HCT116 (cell line): ENCODE measurements at regions not wholly inside any gene's neighbourhood (a gene's known extent, or its start where the extent isn't known, plus 50 kb on each side); places are given as distances from the start of the nearest gene placed in this dataset.

ENCODE experiments used
- ATAC-seq: fragments of 200-7000 bp; cut with Tn5 transposase; 2 replicates; pipeline ENCODE4 v1.9.1; 2020; ENCODE audit warnings: mild to moderate bottlenecking, moderate library complexity
- BruUV-seq: library from RNA; stranded (reverse); fragments of 400-500 nt; replicated peaks from 2 replicates; lab custom pipeline; 2021; lab: Mats Ljungman, UMichigan
- CTCF ChIA-PET: fragments of 300-600 bp; sonication (Branson Sonifier 250); formaldehyde crosslinking; loops from one replicate; lab custom pipeline; 2021; ENCODE audit warnings: antibody characterized with exemption; lab: Charles Lee
- POLR2A ChIA-PET: fragments of 300-600, 350-600 bp; sonication (Branson Sonifier 250); formaldehyde crosslinking; loops from one replicate; lab custom pipeline; 2021; ENCODE audit warnings: antibody characterized with exemption; lab: Charles Lee
- RAD21 ChIA-PET, 2 experiments: fragments of 300-600 bp; sonication (Branson Sonifier 250); formaldehyde crosslinking; loops; one replicate each; lab custom pipeline; 2023; ENCODE audit warnings: low total read pairs in 2 of 2; ENCODE audit not compliant: uncharacterized antibody in 2 of 2, unreplicated experiment in 2 of 2, low non-redundant PET in 1 of 2; lab: Charles Lee
- DNase-seq: peaks from one replicate; pipeline ENCODE4 v3.0.0-alpha.2; 2010; ENCODE audit warnings: low read depth, low spot score
- H2AFZ ChIP-seq: fragments of 200-600 bp; shearing (Covaris generic), sonication (generic); 2 replicates; pipeline ENCODE4 v1.6.1; 2017; ENCODE audit warnings: low read depth, mixed run types, mixed read lengths, antibody characterized with exemption, low read length; ENCODE audit not compliant: poor library complexity, severe bottlenecking
- H3K27ac ChIP-seq: 2 replicates; pipeline ENCODE4 v1.5.1; 2012; ENCODE audit warnings: low read depth, low read length
- H3K27me3 ChIP-seq: fragments of 200-600 bp; sonication (generic); 2 replicates; pipeline ENCODE4 v1.6.1; 2016; ENCODE audit warnings: mixed run types, low read length, mixed read lengths; ENCODE audit not compliant: insufficient read depth
- H3K36me3 ChIP-seq, 2 experiments: fragments of 200-500 bp in 1 of 2; fragments of 200-600 bp in 1 of 2; sonication (Bioruptor generic) in 1 of 2; sonication (generic) in 1 of 2; 2 replicates each; pipeline versions ENCODE4 v1.5.1 to v1.6.1; 2014 to 2016; ENCODE audit warnings: low read length in 2 of 2, inconsistent platforms in 1 of 2, mixed read lengths in 1 of 2, mixed run types in 1 of 2; ENCODE audit not compliant: insufficient read depth in 2 of 2, control insufficient read depth in 1 of 2
- H3K4me1 ChIP-seq, 2 experiments: fragments of 200-600 bp in 1 of 2; sonication (generic) in 1 of 2; 2 replicates each; pipeline versions ENCODE4 v1.5.1 to v1.6.1; 2012 to 2017; ENCODE audit warnings: low read length in 2 of 2, inconsistent platforms in 1 of 2, mild to moderate bottlenecking in 1 of 2, mixed read lengths in 1 of 2, mixed run types in 1 of 2, moderate library complexity in 1 of 2; ENCODE audit not compliant: insufficient read depth in 2 of 2, control insufficient read depth in 1 of 2
- H3K4me2 ChIP-seq: fragments of 200-600 bp; sonication (generic); 2 replicates; pipeline ENCODE4 v1.6.1; 2017; ENCODE audit warnings: mixed run types, low read length, mixed read lengths
- H3K4me3 ChIP-seq, 2 experiments: fragments of 200-600 bp in 1 of 2; sonication (generic) in 1 of 2; replicated peaks in 1 of 2; 2 replicates each; pipeline ENCODE4 v1.5.1; 2011 to 2016; ENCODE audit warnings: low read length in 2 of 2, control low read depth in 1 of 2, low read depth in 1 of 2, mild to moderate bottlenecking in 1 of 2, mixed read lengths in 1 of 2, mixed run types in 1 of 2
- H3K79me2 ChIP-seq: fragments of 200-600 bp; sonication (generic); 2 replicates; pipeline ENCODE4 v1.6.1; 2017; ENCODE audit warnings: mild to moderate bottlenecking, mixed run types, low read length, moderate library complexity, mixed read lengths; ENCODE audit not compliant: insufficient read depth
- H3K9ac ChIP-seq: fragments of 200-600 bp; sonication (generic); 2 replicates; pipeline ENCODE4 v1.6.1; 2016; ENCODE audit warnings: low read length, mixed read lengths
- H3K9me2 ChIP-seq: fragments of 200-600 bp; sonication (generic), shearing (Covaris generic); 2 replicates; pipeline ENCODE4 v1.6.1; 2017; ENCODE audit warnings: mixed run types, mild to moderate bottlenecking, moderate library complexity; ENCODE audit not compliant: insufficient read depth
- H3K9me3 ChIP-seq, 2 experiments: fragments of 200-500 bp in 1 of 2; fragments of 200-600 bp in 1 of 2; sonication (Bioruptor generic) in 1 of 2; sonication (generic) in 1 of 2; 2 replicates each; pipeline ENCODE4 v1.6.1; 2014 to 2017; ENCODE audit warnings: low read length in 2 of 2, mixed read lengths in 2 of 2, inconsistent platforms in 1 of 2, low read depth in 1 of 2, mild to moderate bottlenecking in 1 of 2, mixed run types in 1 of 2, moderate library complexity in 1 of 2; ENCODE audit not compliant: control insufficient read depth in 1 of 2, insufficient read depth in 1 of 2
- H4K20me1 ChIP-seq: fragments of 200-600 bp; sonication (generic), shearing (Covaris generic); 2 replicates; pipeline ENCODE4 v1.6.1; 2017; ENCODE audit warnings: mixed run types, mild to moderate bottlenecking, moderate library complexity; ENCODE audit not compliant: insufficient read depth
- CEBPB ChIP-seq: IDR thresholded peaks from 2 replicates; pipeline ENCODE4 v1.6.1; 2012; ENCODE audit warnings: low read depth
- ELF1 ChIP-seq: IDR thresholded peaks from 2 replicates; pipeline ENCODE4 v1.6.1; 2012; ENCODE audit warnings: low read depth, borderline replicate concordance
- EZH2 ChIP-seq: fragments of 200-600 bp; sonication (generic); IDR thresholded peaks from 2 replicates; pipeline ENCODE4 v1.6.1; 2017; ENCODE audit warnings: antibody characterized with exemption, mixed run types
- JUND ChIP-seq: IDR thresholded peaks from 2 replicates; pipeline ENCODE4 v1.6.1; 2012
- RAD21 ChIP-seq: IDR thresholded peaks from 2 replicates; pipeline ENCODE4 v1.6.1; 2012; ENCODE audit warnings: low read depth, mild to moderate bottlenecking
- SRF ChIP-seq: IDR thresholded peaks from 2 replicates; pipeline ENCODE4 v1.6.1; 2012; ENCODE audit warnings: low read depth
- TCF7L2 ChIP-seq: IDR thresholded peaks from 2 replicates; pipeline ENCODE4 v1.7.0; 2011; ENCODE audit warnings: borderline replicate concordance, inconsistent platforms; ENCODE audit not compliant: insufficient read depth, insufficient read length; ENCODE audit errors: extremely low read depth
- YY1 ChIP-seq: IDR thresholded peaks from 2 replicates; pipeline ENCODE4 v1.6.1; 2011; ENCODE audit warnings: low read length, low read depth, moderate library complexity, mild to moderate bottlenecking; ENCODE audit not compliant: insufficient replicate concordance; ENCODE audit errors: extremely low read depth
- ZFX ChIP-seq: fragments of 450-650 bp; IDR thresholded peaks from 2 replicates; pipeline ENCODE4 v1.6.1; 2017
- ZNF274 ChIP-seq: fragments of 200-500 bp; sonication (Bioruptor generic); IDR thresholded peaks from 2 replicates; pipeline ENCODE4 v1.6.1; 2014; ENCODE audit warnings: mild to moderate bottlenecking, low read depth, low read length, inconsistent platforms
- intact Hi-C: fragments of 100-400 bp; cut with micrococcal nuclease; formaldehyde crosslinking; loops from 2 replicates; pipeline ENCODE4 v1.10.0; 2022
- TF ChIP-seq, protein P1 (sequence below): IDR thresholded peaks from 2 replicates; pipeline ENCODE4 v1.6.1; 2011; ENCODE audit warnings: mild to moderate bottlenecking, low read length, moderate library complexity; ENCODE audit not compliant: insufficient replicate concordance; ENCODE audit errors: extremely low read depth
- TF ChIP-seq, protein P2 (sequence below): IDR thresholded peaks from 2 replicates; pipeline ENCODE4 v1.6.1; 2012
- TF ChIP-seq, protein P3 (sequence below): IDR thresholded peaks from 2 replicates; pipeline ENCODE4 v1.6.1; 2012
- TF ChIP-seq, protein P4 (sequence below), 3 experiments: fragments of 200-600 bp in 1 of 3; sonication (generic) in 1 of 3; IDR thresholded peaks in 2 of 3; conservative IDR thresholded peaks in 1 of 3; 2 replicates each; pipeline ENCODE4 v1.5.1; 2012 to 2017; ENCODE audit warnings: low read depth in 2 of 3, low read length in 2 of 3, antibody characterized with exemption in 1 of 3, borderline replicate concordance in 1 of 3, control low read depth in 1 of 3, mild to moderate bottlenecking in 1 of 3, mixed read lengths in 1 of 3, mixed run types in 1 of 3, moderate library complexity in 1 of 3; ENCODE audit not compliant: insufficient read depth in 1 of 3

DNA sequence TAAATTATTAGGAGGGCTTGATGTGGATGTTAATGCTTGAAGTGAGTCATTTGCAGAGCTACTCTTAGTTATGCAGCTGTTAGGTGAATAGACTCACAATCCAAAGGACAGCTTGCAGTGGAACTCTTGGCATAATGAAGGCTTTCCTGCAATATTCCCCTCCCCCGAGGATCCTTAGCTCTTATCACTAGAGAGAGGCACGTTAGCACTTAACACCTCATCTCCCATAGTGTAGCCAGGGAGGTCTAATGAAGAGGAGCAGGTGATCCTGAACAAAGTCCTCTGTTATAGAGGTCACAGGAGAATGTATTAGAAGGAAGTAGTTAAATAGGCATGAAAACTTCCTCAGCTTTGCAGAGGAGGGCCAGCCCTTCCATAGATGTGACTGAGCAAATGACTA lies 919.2 kb upstream of the FAT3 start:
- Histone ChIP-seq H3K4me1 (no peaks in the 10 kb centered on the region), H3K4me2 (no peak overlapping the region), H4K20me1 (no peaks in the 10 kb centered on the region), H3K4me3 (no peak overlapping the region), H3K36me3 (no peaks in the 10 kb centered on the region), H3K9ac (no peak overlapping the region), H3K9me2 (no peaks in the 10 kb centered on the region), H2AFZ (no peak overlapping the region), H3K27me3 (no peaks in the 10 kb centered on the region), H3K27ac (no peak overlapping the region), H3K79me2 (no peaks in the 10 kb centered on the region), H3K9me3 (peaks cover 0 to 28% of the 10 kb centered on the region in 2 experiments; a peak in 2 of 4 replicates)
- RAD21 ChIA-PET: no interaction called here
- POLR2A ChIA-PET: no interaction called here
- TF ChIP-seq, protein P1, sequence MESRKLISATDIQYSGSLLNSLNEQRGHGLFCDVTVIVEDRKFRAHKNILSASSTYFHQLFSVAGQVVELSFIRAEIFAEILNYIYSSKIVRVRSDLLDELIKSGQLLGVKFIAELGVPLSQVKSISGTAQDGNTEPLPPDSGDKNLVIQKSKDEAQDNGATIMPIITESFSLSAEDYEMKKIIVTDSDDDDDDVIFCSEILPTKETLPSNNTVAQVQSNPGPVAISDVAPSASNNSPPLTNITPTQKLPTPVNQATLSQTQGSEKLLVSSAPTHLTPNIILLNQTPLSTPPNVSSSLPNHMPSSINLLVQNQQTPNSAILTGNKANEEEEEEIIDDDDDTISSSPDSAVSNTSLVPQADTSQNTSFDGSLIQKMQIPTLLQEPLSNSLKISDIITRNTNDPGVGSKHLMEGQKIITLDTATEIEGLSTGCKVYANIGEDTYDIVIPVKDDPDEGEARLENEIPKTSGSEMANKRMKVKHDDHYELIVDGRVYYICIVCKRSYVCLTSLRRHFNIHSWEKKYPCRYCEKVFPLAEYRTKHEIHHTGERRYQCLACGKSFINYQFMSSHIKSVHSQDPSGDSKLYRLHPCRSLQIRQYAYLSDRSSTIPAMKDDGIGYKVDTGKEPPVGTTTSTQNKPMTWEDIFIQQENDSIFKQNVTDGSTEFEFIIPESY: no peak
- TF ChIP-seq, protein P2, sequence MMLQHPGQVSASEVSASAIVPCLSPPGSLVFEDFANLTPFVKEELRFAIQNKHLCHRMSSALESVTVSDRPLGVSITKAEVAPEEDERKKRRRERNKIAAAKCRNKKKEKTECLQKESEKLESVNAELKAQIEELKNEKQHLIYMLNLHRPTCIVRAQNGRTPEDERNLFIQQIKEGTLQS: no peak
- no peak for TF ChIP-seq TCF7L2
- no peak for TF ChIP-seq ZNF274
- TF ChIP-seq EZH2: no peak
- CTCF ChIA-PET: no interaction called here
- DNase-seq: no peak
- no TSS peak for BruUV-seq
- ATAC-seq: no peak
- intact Hi-C loops: no loop called here

DNA sequence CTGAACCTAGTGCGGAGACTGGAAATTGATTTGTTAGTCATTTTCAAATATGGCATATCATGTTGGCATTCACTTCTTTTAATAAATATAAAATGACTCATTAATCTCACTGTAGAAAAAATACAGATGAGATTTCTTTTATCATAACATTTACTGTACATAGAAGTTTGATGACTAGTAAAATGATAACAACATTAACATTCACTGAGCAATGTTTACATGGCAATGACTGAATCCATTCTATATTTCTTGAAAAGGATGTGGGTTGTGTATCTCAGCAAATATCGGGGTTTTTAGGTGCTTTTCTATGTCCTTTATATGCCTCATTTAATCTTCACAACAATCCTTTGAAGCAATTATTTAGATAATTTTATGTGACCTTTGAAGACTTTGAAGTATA lies 920.9 kb upstream of the FAT3 start:
- intact Hi-C loops: no loop called here
- H3K27me3 ChIP-seq: no peaks in the 10 kb centered on the region
- H3K9me3 ChIP-seq: peaks cover 3 to 22% of the 10 kb centered on the region in 2 experiments; a peak in 2 of 4 replicates
- no peak overlapping the region for H2AFZ ChIP-seq
- RAD21 ChIA-PET: no interaction called here
- no peak overlapping the region for H3K27ac ChIP-seq
- no peaks in the 10 kb centered on the region for H4K20me1 ChIP-seq
- H3K36me3 ChIP-seq: no peaks in the 10 kb centered on the region
- H3K79me2 ChIP-seq: no peaks in the 10 kb centered on the region
- BruUV-seq: no TSS peak
- no peak for ATAC-seq
- no peak for DNase-seq
- no peak overlapping the region for H3K9ac ChIP-seq
- CTCF ChIA-PET: no interaction called here
- H3K9me2 ChIP-seq: no peaks in the 10 kb centered on the region
- H3K4me3 ChIP-seq: no peak overlapping the region
- no peak overlapping the region for H3K4me2 ChIP-seq
- no peaks in the 10 kb centered on the region for H3K4me1 ChIP-seq
- POLR2A ChIA-PET: no interaction called here
- no peak for TF ChIP-seq YY1
- TF ChIP-seq ZFX: no peak
- TF ChIP-seq, protein P1: no peak
- TF ChIP-seq, protein P3, sequence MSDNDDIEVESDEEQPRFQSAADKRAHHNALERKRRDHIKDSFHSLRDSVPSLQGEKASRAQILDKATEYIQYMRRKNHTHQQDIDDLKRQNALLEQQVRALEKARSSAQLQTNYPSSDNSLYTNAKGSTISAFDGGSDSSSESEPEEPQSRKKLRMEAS: no peak
- no peak for TF ChIP-seq EZH2
- TF ChIP-seq SRF: no peak
- TF ChIP-seq ELF1: no peak
- no peak for TF ChIP-seq JUND
- no peak for TF ChIP-seq CEBPB
- no peak for TF ChIP-seq RAD21
- TF ChIP-seq, protein P4, sequence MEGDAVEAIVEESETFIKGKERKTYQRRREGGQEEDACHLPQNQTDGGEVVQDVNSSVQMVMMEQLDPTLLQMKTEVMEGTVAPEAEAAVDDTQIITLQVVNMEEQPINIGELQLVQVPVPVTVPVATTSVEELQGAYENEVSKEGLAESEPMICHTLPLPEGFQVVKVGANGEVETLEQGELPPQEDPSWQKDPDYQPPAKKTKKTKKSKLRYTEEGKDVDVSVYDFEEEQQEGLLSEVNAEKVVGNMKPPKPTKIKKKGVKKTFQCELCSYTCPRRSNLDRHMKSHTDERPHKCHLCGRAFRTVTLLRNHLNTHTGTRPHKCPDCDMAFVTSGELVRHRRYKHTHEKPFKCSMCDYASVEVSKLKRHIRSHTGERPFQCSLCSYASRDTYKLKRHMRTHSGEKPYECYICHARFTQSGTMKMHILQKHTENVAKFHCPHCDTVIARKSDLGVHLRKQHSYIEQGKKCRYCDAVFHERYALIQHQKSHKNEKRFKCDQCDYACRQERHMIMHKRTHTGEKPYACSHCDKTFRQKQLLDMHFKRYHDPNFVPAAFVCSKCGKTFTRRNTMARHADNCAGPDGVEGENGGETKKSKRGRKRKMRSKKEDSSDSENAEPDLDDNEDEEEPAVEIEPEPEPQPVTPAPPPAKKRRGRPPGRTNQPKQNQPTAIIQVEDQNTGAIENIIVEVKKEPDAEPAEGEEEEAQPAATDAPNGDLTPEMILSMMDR (IDR thresholded peaks at IDR 0.05 in 2 of 3, conservative IDR thresholded peaks at IDR 0.05 in 1 of 3; ENCODE audit: borderline replicate concordance in 1 of 3, insufficient read depth in 1 of 3, low read depth in 2 of 3, low read length in 2 of 3): no peak
